CD4-positive, alpha-beta memory T cell (primary cell): ENCODE measurements at regions not wholly inside any gene's neighbourhood (a gene's known extent, or its start where the extent isn't known, plus 50 kb on each side); places are given as distances from the start of the nearest gene placed in this dataset.

Source experiments
- CTCF ChIA-PET: fragments of 350-600 bp; sonication (Branson Sonifier 250); formaldehyde crosslinking; loops from one replicate; lab custom pipeline; 2021; ENCODE audit warnings: inconsistent platforms; ENCODE audit not compliant: partially characterized antibody; lab: Charles Lee
- POLR2A ChIA-PET: fragments of 350-600 bp; sonication (Branson Sonifier 250); formaldehyde crosslinking; loops from one replicate; lab custom pipeline; 2021; ENCODE audit not compliant: partially characterized antibody; lab: Charles Lee
- DNase-seq, 5 donors: peaks; one replicate each; pipeline versions ENCODE4 v3.0.0 to v3.0.0-alpha.2; 2020 to 2022; ENCODE audit warnings: mixed read lengths in 1 of 5
- H3K27ac ChIP-seq: one replicate; pipeline ENCODE4 v1.7.0; 2013; ENCODE audit warnings: low read depth, low read length
- H3K27me3 ChIP-seq: 2 replicates; pipeline ENCODE4 v1.7.0; 2013; ENCODE audit warnings: mild to moderate bottlenecking, low read length, moderate library complexity; ENCODE audit not compliant: insufficient read depth
- H3K36me3 ChIP-seq: 2 replicates; pipeline ENCODE4 v1.7.0; 2013; ENCODE audit warnings: mild to moderate bottlenecking, low read length, moderate library complexity; ENCODE audit not compliant: insufficient read depth
- H3K4me1 ChIP-seq: 2 replicates; pipeline ENCODE4 v1.7.0; 2013; ENCODE audit warnings: mild to moderate bottlenecking, low read length, moderate library complexity; ENCODE audit not compliant: insufficient read depth
- H3K4me3 ChIP-seq, 2 donors: one replicate each; pipeline ENCODE4 v1.7.0; 2013; ENCODE audit warnings: low read length in 2 of 2, mild to moderate bottlenecking in 1 of 2
- H3K9me3 ChIP-seq, 2 donors: one replicate each; pipeline ENCODE4 v1.7.0; 2013; ENCODE audit warnings: low read length in 2 of 2, control low read depth in 1 of 2; ENCODE audit not compliant: control insufficient read depth in 1 of 2
- H3K27ac Mint-ChIP-seq, 7 donors: one replicate each; pipeline ENCODE4 v1.8.0; 2020 to 2021; ENCODE audit warnings: mixed read lengths in 7 of 7, mild to moderate bottlenecking in 6 of 7, inconsistent platforms in 3 of 7, moderate library complexity in 3 of 7
- H3K27me3 Mint-ChIP-seq, 2 donors: one replicate each; pipeline ENCODE4 v1.8.0; 2020 to 2021; ENCODE audit warnings: mixed read lengths in 2 of 2
- H3K36me3 Mint-ChIP-seq, 2 donors: one replicate each; pipeline ENCODE4 v1.8.0; 2020 to 2021; ENCODE audit warnings: mixed read lengths in 2 of 2, inconsistent platforms in 1 of 2, mild to moderate bottlenecking in 1 of 2
- H3K4me1 Mint-ChIP-seq, 4 donors: one replicate each; pipeline ENCODE4 v1.8.0; 2020 to 2021; ENCODE audit warnings: mixed read lengths in 4 of 4, mild to moderate bottlenecking in 1 of 4
- H3K4me3 Mint-ChIP-seq, 8 donors: one replicate each; pipeline ENCODE4 v1.8.0; 2020 to 2021; ENCODE audit warnings: mixed read lengths in 8 of 8, mild to moderate bottlenecking in 7 of 8, moderate library complexity in 6 of 8, inconsistent platforms in 3 of 8
- H3K9me3 Mint-ChIP-seq, 8 donors: one replicate each; pipeline ENCODE4 v1.8.0; 2020 to 2021; ENCODE audit warnings: mixed read lengths in 8 of 8, mild to moderate bottlenecking in 5 of 8, inconsistent platforms in 3 of 8, moderate library complexity in 1 of 8
- intact Hi-C: fragments of 100-400 bp; cut with micrococcal nuclease; formaldehyde crosslinking; loops from one replicate; pipeline ENCODE4 v1.15.1; 2023

GRCh38 chr7:106591146-106591545 is 69.8 kb downstream of the CCDC71L start:
- intact Hi-C loops: no loop called here
- no peak for DNase-seq
- Histone ChIP-seq H3K4me1 (no peaks in the 10 kb centered on the region), H3K9me3 (no peaks in the 10 kb centered on the region), H3K36me3 (no peaks in the 10 kb centered on the region), H3K27ac (no peak overlapping the region), H3K4me3 (no peak overlapping the region), H3K27me3 (no peaks in the 10 kb centered on the region)
- Mint-ChIP-seq H3K4me1 (no peaks in the 10 kb centered on the region), H3K9me3 (no peaks in the 10 kb centered on the region), H3K27ac (no peak overlapping the region), H3K27me3 (peaks cover 5 to 15% of the 10 kb centered on the region in 2 donors), H3K36me3 (no peaks in the 10 kb centered on the region), H3K4me3 (peak overlapping the region in 1 of 8 donors; percentile 58)
- POLR2A ChIA-PET: no interaction called here
- CTCF ChIA-PET: no interaction called here

GRCh38 chr7:106590209-106590816 is 70.6 kb downstream of the CCDC71L start:
- Histone ChIP-seq H3K36me3 (no peaks in the 10 kb centered on the region), H3K9me3 (no peaks in the 10 kb centered on the region), H3K4me1 (no peaks in the 10 kb centered on the region), H3K27me3 (no peaks in the 10 kb centered on the region), H3K4me3 (no peak overlapping the region), H3K27ac (no peak overlapping the region)
- CTCF ChIA-PET: no interaction called here
- H3K36me3 Mint-ChIP-seq: no peaks in the 10 kb centered on the region
- H3K4me1 Mint-ChIP-seq: no peaks in the 10 kb centered on the region
- no peaks in the 10 kb centered on the region for H3K9me3 Mint-ChIP-seq
- H3K27me3 Mint-ChIP-seq: peaks cover 1 to 14% of the 10 kb centered on the region in 2 donors
- POLR2A ChIA-PET: no interaction called here
- no peak overlapping the region for H3K4me3 Mint-ChIP-seq
- DNase-seq: no peak
- intact Hi-C loops: no loop called here
- H3K27ac Mint-ChIP-seq: no peak overlapping the region

GRCh38 chr7:106589198-106589879 is 71.6 kb downstream of the CCDC71L start:
- Histone ChIP-seq H3K4me3 (no peak overlapping the region), H3K4me1 (no peaks in the 10 kb centered on the region), H3K9me3 (no peaks in the 10 kb centered on the region), H3K27ac (no peak overlapping the region), H3K36me3 (no peaks in the 10 kb centered on the region), H3K27me3 (no peaks in the 10 kb centered on the region)
- Mint-ChIP-seq H3K27ac (peak overlapping the region in 1 of 7 donors; percentile 72), H3K36me3 (no peaks in the 10 kb centered on the region), H3K4me3 (peak overlapping the region in 1 of 8 donors; percentile 60), H3K4me1 (no peaks in the 10 kb centered on the region), H3K27me3 (peaks cover 1 to 14% of the 10 kb centered on the region in 2 donors), H3K9me3 (peaks cover 0 to 3% (median 0%) of the 10 kb centered on the region in 8 donors)
- ChIA-PET POLR2A (no interaction called here), CTCF (interaction anchor here (1.1 kb wide), 1 partner anchor 48 kb away, joined by 3 read pairs; no protein-coding TSS in a partner anchor)
- no peak for DNase-seq
- intact Hi-C loops: no loop called here

- H3K4me1 ChIP-seq: no peaks in the 10 kb centered on the region
- H3K36me3 ChIP-seq: no peaks in the 10 kb centered on the region
- H3K27me3 ChIP-seq: no peaks in the 10 kb centered on the region
- H3K4me3 ChIP-seq: no peak overlapping the region
- H3K4me1 Mint-ChIP-seq: no peaks in the 10 kb centered on the region
- H3K27me3 Mint-ChIP-seq: peaks cover 1 to 16% of the 10 kb centered on the region in 2 donors
- no peak for DNase-seq
- intact Hi-C loops: no loop called here
- H3K9me3 ChIP-seq: peaks cover 0 to 3% of the 10 kb centered on the region in 2 donors
- no peak overlapping the region for H3K4me3 Mint-ChIP-seq
- no peaks in the 10 kb centered on the region for H3K36me3 Mint-ChIP-seq
- POLR2A ChIA-PET: no interaction called here
- H3K27ac ChIP-seq: no peak overlapping the region
- CTCF ChIA-PET: interaction anchor here (0.9 to 1.1 kb wide), 2 partner anchors 23 to 47 kb away, joined by 3 read pairs; no protein-coding TSS in a partner anchor
- peak overlapping the region in 1 of 7 donors; percentile 72 for H3K27ac Mint-ChIP-seq
- peaks cover 0 to 5% (median under 1%) of the 10 kb centered on the region in 8 donors for H3K9me3 Mint-ChIP-seq
Measured at GRCh38 chr7:106588422-106589197, 72.3 kb downstream of the CCDC71L start.

- Histone ChIP-seq H3K27ac (no peak overlapping the region), H3K27me3 (no peaks in the 10 kb centered on the region), H3K36me3 (no peaks in the 10 kb centered on the region), H3K4me1 (no peaks in the 10 kb centered on the region), H3K9me3 (peaks cover 0 to 3% of the 10 kb centered on the region in 2 donors), H3K4me3 (no peak overlapping the region)
- CTCF ChIA-PET: no interaction called here
- peaks cover 0 to 5% (median 1%) of the 10 kb centered on the region in 8 donors for H3K9me3 Mint-ChIP-seq
- POLR2A ChIA-PET: no interaction called here
- no peak for DNase-seq
- H3K4me1 Mint-ChIP-seq: no peaks in the 10 kb centered on the region
- H3K4me3 Mint-ChIP-seq: no peak overlapping the region
- no peak overlapping the region for H3K27ac Mint-ChIP-seq
- no peaks in the 10 kb centered on the region for H3K36me3 Mint-ChIP-seq
- H3K27me3 Mint-ChIP-seq: peaks cover 1 to 17% of the 10 kb centered on the region in 2 donors
- intact Hi-C loops: loop anchor here (5.0 kb wide), 1 partner anchor 477 kb away; no protein-coding TSS in a partner anchor
Measured at GRCh38 chr7:106584914-106585759, 75.8 kb downstream of the CCDC71L start.

GRCh38 chr7:106583706-106584690 is 77.0 kb downstream of the CCDC71L start:
- DNase-seq: no peak
- H3K4me3 Mint-ChIP-seq: no peak overlapping the region

More at GRCh38 chr7:106583706-106584690, 77.0 kb downstream of the CCDC71L start:
- Mint-ChIP-seq H3K36me3 (no peaks in the 10 kb centered on the region), H3K27ac (no peak overlapping the region), H3K4me1 (no peaks in the 10 kb centered on the region), H3K9me3 (peaks cover 0 to 5% (median 1%) of the 10 kb centered on the region in 8 donors), H3K27me3 (peaks cover 1 to 12% of the 10 kb centered on the region in 2 donors)
- H3K27ac ChIP-seq: no peak overlapping the region
- peaks cover 0 to 3% of the 10 kb centered on the region in 2 donors for H3K9me3 ChIP-seq
- H3K36me3 ChIP-seq: no peaks in the 10 kb centered on the region
- no peak overlapping the region for H3K4me3 ChIP-seq
- POLR2A ChIA-PET: no interaction called here
- H3K4me1 ChIP-seq: no peaks in the 10 kb centered on the region
- CTCF ChIA-PET: no interaction called here
- intact Hi-C loops: loop anchor here (5.0 kb wide), 1 partner anchor 478 kb away; no protein-coding TSS in a partner anchor
- no peaks in the 10 kb centered on the region for H3K27me3 ChIP-seq
